ENCODE measurements at regions not wholly inside any gene's neighbourhood (a gene's known extent, or its start where the extent isn't known, plus 50 kb on each side); places are given as distances from the start of the nearest gene placed in this dataset.

DNA sequence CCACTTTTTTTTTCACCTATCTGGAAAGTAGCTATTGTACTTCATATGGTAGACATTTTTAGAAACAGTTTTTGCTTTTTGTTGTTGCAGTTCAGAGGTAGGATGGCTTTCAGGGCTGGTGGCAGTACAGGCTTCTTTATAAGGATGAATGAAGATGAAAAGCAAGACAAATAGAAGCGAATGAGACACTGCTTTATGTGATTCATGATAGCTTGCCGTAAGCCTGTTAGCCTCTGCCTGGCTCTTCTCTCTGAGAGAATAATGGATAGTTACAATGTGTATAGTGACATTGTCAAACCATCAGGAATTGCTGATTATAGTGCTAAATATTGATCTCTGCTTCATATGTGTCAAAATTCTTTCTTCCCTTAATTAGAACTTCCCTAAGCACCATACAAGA is 173.7 kb downstream of the NR4A2 start:
- DNase-seq, result no peak

GRCh38 chr2:156157670-156158069 is 174.9 kb downstream of the NR4A2 start:
- peak; percentile 14 for DNase-seq

- no peak for DNase-seq
Observed at GRCh38 chr2:156156580-156156979, 175.9 kb downstream of the NR4A2 start.

- no peak for DNase-seq
Observed at GRCh38 chr2:156155319-156155718, 177.2 kb downstream of the NR4A2 start.

DNA sequence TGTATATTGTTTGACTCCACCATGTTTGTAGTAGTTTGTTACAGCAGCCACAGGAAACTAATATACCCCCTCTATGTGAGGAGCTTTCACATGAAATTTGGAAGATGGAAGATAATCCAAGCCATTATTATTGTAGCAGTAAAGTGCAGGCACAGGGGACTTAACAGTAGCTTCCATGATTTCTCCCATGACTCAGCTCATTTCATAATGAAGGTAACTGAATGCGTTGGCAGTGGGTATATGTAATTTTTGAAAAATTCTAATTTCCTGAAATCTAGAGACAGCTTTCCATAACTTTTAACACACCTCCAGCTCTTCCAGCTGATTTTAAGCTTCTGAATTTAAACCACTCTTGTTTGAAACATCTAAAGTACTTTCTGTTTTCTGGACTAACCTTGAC is 181.2 kb downstream of the NR4A2 start:
- DNase-seq, result no peak

DNA sequence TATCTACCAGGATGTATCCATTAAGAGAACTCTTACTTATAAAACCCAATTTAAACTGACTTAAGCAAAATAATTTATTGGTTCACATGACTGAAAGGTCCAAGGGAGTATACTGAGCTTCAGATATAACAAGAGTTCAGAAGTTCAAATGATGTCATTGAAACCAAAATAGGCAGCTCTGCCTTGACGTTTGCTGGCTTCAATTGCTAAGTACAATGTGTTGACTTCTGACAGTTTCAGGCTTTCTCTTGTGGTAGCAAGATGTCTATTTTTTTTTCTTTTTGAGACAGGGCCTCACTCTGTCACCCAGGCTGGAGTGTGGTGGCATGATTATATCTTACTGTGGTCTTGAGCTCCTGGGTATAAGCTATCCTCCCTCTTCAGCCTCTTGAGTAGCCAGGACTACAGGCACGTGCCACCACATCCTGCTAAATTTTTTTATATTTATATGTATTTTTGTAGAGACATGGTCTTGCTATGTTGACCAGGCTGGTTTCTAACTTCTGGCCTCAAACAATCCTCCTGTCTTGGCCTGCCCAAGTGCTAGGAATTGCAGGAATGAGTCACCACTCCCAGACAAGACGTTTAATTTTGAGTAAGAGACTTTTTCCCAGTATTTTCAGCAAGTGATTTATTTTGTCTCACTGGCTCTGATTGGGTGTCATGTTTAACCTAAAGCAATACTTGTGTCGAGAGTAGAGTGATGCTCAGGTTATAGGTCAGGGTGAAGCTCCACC is 184.8 kb downstream of the NR4A2 start:
- peak; percentile 4 for DNase-seq

DNA sequence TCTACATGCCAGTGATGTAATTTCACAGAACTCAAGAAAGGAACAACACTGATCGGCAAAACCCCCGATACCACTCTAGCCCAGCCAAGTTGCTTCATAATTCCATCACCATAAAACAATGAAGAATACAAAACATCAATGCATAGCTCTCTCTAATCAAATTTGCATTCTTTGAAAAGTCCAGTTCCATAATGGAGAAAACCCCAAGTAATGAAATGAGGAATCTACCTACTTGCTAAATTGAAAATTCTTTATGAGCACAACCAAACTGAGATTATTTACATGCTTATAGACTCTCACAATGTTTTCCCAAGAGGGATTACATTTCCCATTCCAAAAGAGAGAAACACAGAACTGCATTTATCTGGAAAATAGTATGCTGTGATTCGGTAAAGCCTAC is 186.5 kb downstream of the NR4A2 start:
- no peak for DNase-seq

DNA sequence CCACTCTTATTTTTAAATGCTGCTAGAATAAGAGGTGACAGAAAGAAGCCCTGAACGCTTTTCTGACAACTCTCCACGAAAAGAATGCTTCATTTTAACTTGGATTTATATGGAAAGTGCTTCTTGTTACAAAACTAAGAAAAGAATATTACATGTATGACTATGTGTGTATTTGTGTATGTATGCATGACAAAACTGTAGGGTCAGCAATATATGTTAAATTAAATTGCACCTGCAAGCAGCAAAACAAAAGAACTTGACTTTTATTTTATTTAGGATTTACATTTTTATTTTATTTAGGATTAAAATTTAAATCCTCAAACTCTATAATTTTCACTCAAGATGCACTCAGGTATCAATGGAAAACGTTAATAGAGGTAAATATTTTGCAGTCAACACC is 187.1 kb downstream of the NR4A2 start:
- no peak for DNase-seq

- no peak for DNase-seq
Observed at GRCh38 chr2:156136566-156136965, 196.0 kb downstream of the NR4A2 start.

DNA sequence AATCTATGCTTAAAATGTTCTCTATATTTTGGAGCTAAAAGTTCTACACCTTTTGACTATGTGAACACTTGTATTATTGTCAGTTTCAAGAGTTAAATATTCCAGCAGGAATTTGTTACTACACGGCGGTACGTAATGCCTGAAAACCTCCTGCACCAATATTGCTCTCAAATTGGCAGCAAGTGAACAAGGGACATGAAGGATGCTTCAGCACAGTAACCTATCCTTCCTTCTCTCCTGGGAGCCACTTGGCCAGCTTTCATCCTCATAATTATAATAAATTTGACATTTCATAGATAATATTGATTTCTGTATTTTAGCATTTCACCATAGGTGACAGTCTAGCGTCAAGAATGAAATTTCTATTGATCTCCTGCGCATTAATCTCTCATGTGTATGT is 197.6 kb downstream of the NR4A2 start:
- DNase-seq, result no peak

DNA sequence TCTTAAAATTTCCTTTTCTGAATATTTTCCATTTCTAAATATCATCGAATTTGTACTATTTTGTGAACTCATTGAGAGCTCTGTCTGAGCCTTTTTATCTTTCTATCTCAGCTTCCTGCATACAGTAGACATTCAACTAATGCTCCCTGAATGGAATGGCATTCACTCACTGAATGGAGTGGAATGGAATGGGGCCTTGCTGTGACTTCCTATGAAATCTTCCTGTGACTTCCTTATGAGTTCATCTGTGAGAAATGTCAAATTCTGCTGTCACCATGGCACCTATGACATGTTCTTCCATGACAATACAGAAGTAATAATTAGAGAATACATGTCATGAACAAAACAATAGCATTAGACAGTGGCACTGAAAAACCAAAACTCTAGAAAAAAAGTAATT is 199.6 kb downstream of the NR4A2 start:
- DNase-seq, result no peak

DNA sequence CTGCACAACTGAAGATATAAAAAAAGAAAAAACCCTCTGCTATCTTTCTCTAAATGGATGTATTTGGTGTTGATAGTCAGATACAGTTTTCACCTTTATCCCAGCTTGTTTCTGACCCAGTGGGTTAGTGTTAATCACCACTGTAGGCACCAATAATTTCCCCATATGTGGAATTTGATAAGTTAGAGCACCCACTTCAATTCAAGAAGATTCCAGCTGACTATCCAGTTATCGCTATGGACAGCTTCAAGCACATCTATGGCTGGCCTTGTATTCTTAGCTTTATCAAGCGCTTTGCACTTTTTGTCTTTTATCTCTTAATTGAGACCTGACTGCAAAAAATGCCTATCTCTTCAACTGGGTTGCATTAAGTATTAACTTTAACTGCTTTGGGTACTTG is 200.4 kb downstream of the NR4A2 start:
- no peak for DNase-seq

GRCh38 chr2:156129227-156129626 is 203.3 kb downstream of the NR4A2 start:
- no peak for DNase-seq

DNA sequence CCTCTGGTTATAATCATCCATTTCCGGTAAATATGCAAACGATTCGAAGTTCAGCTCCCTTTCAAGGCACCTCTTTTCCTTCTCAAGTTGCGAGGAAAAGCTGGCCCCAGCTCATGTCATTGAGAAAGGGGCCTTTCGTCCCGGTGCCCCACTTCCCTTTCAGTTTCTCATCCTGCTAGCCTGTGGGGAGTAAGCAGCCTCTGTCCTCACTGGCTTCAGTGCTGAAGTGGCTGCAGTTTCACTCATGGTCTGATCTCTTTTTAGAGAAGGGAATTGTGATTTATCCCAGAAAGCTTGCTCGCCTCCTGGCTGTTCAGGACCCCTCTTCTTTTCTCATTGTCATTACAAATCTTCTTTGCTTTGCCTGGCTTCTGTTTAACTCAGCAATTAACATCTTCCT is 207.5 kb downstream of the NR4A2 start:
- no peak for DNase-seq

DNA sequence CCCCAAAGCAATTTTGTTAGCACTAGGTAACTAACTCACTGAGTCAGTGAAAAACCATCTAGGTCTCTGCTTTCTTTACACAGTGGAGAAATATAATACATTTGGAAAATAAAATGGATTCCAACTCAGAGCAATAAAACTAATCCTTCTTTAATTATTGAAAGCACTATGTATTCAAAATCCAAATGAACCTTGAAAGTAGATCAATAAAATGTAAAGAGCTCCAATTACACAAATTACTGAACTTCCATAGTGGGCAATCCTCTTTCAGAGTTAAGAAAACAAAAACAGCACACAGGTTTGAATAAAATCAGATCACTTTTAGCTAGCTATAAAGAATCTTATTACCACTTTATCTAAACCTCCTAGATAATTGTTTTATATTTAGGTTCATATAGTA is 208.1 kb downstream of the NR4A2 start:
- DNase-seq, result no peak

DNA sequence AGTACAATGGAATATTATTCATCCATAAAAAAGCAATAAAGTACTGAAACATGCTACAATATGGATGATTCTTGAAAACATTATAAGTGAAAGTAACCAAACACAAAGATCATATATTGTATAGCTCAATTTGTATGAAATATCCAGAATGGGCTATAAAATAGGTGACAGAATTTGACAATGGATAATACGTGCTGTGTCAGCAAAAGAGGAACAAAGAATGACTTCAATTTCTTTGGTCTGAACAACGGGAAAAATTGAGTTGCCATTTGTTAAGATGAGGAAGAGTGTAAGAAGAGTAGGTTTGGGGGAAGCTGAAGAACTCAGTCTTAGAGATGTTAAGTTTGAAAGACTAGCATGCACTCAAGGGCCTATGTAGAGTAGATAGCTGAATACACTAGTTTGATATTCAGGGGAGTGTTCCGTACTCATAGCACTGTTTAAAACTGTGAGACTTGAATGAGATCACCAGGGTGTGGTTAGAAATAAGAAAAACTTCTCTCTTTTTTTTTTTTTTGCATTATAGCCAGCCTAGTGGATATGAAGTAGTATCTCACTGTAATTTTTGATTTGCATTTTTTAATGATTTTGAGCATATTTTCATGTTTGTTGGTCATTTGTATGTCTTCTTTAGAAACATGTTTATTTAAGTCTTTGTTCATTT is 213.6 kb downstream of the NR4A2 start:
- no peak for DNase-seq

DNA sequence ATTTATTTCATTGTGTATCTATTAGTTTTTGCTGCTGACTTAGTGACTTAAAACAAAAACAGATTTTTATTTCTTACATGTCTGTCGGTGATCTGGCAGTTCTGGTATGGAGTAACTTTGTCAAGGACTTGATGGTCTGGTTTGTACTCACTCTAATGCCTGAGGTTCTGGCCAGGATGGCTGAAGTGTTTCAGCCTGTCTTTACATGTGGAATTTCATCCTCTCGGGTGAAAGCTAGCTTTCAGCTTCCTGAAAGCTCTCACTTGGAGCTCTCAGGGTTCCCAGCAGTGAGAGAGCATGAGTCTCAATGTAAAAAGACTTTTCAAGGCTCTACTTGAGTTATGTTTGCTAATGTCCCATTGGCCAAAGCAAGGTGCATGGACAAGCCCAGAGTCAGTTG is 216.4 kb downstream of the NR4A2 start:
- no peak for DNase-seq

DNA sequence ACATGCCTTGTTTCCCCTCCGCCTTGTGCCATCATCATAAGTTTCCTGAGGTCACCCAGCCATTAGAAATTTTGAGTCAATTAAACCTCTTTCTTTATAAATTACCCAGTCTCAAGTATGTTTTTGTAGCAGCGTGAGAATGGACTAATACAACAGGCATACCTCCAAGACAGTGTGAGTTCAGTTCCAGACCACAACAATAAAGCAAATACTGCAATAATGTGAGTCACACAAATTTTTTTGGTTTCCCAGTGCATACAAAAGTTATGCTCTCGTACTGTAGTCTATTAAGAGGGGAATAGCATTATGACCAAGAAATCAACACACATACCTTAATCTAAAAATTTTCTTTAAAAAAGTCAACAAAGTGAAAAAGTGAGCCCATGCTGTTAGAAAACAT is 217.2 kb downstream of the NR4A2 start:
- DNase-seq, result no peak

DNA sequence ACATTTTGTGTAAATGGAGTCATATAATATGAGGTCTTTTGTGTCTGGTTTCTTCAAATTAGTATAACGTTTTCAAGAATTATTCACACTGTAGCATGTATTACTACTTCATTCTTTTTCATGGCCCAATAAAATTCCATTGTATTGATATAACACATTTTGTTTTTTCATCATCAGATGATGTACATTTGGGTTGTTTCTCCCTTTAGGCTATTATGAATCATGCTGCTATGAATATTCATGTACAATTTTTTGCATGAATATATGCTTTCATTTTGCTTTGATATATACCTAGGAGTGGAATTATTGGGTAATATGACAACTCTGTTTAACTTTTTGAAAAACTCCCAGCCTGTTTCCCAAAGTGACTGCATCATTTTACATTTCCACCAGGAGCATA is 220.2 kb downstream of the NR4A2 start:
- no peak for DNase-seq

- DNase-seq, result peak; percentile 81
Observed at GRCh38 chr2:156110890-156111289, 221.6 kb downstream of the NR4A2 start.

GRCh38 chr2:156099382-156099781 is 233.1 kb downstream of the NR4A2 start:
- no peak for DNase-seq

DNA sequence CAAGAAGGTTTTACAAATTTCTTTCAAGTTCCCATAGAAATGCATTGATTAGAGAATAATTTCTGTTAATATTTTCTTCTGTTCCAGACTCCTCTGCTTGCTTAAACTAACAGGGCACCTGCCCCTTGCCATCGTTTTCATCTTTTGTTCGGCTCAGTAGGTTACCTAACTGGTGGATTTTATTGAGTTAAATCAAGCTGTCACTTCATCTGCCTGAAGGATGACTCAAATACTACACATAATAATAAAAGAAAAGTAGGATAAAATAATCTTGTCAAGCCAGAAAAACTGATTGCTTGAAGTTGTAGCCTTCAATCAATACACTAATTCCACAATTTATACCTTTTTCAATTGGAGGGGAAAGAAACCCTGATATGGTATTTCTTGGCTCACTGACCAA is 234.0 kb downstream of the NR4A2 start:
- no peak for DNase-seq

GRCh38 chr2:156088587-156088986 is 243.9 kb downstream of the NR4A2 start:
- no peak for DNase-seq

GRCh38 chr2:156087875-156088274 is 244.6 kb downstream of the NR4A2 start:
- no peak for DNase-seq
